KBM-7 (cell line): ENCODE measurements at regions not wholly inside any gene's neighbourhood (a gene's known extent, or its start where the extent isn't known, plus 50 kb on each side); places are given as distances from the start of the nearest gene placed in this dataset.

ENCODE experiments used
- DNase-seq: peaks from one replicate; pipeline ENCODE4 v3.0.0-alpha.2; 2015
- in situ Hi-C: fragments of 300-500 bp; cut with MboI; formaldehyde crosslinking; loops from 2 replicates; pipeline ENCODE4 v1.14.3; 2020; ENCODE audit warnings: low sequenced_read_pairs, low pct_unique_long_range_greater_than_20kb, mixed read lengths

DNA sequence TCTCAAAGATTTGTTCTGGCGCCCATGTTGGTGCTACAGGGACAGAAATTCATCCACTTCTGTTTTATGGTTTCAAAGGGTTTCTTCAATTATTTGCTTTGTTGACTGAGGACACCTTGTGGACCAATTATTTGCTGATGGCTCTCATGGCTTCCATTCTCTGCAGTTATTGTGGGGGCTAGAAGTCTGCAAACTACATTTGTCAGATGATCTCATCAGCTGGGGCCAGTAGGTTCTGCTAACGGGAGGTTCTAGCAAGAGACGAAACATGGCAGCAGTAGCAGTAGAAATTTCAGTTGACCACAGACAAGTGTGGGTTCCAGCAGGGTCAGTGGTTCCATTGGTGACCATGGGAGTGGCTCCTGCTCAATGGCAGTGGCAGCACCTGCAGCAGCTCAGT lies 72.8 kb upstream of the BLCAP start:
- in situ Hi-C loops = no loop called here

DNA sequence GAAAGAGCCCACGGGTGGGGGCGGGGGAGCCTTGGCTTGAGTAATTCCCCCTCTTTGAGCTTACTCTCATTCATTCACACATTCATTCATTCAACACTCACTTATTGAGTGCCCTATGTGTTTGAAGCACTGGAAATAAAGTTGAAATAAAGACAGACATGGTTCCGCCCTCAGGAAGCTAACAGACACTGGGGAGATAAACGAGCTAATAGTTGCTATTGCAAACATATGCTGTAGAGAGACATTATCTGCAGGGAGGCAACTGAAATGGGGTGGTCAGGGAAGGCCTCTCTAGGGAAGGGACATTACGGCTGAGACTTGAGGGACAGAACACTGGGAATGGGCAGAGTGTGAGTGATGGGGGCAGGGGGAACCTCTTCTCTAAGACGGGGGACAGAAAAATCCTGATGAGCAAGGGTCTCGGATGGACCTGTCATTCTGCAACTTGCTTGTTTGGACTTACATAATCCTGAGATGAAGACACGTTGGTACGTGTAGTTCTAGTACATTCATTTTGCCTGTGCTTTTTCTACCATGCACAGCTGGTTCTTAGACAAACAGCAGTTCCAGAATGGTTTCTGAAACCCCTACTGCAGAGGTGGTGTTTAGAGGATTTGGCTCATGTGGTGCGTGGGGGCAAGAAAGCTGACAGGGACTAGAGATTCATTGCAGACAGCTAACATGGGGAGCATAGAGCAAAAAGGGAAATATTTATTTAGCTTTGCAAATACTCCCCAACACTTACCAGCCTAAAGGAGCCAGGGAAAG lies 71.1 kb upstream of the BLCAP start:
- DNase-seq = no peak
- in situ Hi-C loops = no loop called here

More for the DNA sequence above, 72.8 kb upstream of the BLCAP start:
- peak; percentile 29 for DNase-seq

DNA sequence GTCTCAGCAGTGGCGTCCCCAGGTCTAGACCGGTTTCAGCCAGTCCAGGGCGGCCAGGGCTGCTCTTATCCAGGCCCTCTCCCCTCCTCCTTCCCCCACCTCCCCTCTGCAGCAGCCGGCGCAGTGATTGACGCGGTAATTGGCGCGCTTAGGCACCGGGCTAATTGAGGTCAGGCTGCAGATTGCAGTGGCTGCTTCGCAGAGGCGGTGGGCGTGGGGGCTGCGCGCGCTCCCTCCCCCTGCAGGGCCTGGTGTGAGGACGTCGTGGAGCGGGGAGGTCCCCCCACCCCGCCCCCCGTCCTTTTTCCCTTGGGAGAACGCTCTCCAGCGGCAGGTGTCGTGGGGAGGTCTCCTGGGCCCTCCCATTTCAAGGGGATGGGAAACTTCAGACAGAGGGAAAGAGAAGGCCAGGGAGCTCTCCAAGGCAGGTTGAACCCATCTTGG lies 70.4 kb upstream of the BLCAP start:
- DNase-seq = peak; percentile 29
- in situ Hi-C loops = no loop called here

DNA sequence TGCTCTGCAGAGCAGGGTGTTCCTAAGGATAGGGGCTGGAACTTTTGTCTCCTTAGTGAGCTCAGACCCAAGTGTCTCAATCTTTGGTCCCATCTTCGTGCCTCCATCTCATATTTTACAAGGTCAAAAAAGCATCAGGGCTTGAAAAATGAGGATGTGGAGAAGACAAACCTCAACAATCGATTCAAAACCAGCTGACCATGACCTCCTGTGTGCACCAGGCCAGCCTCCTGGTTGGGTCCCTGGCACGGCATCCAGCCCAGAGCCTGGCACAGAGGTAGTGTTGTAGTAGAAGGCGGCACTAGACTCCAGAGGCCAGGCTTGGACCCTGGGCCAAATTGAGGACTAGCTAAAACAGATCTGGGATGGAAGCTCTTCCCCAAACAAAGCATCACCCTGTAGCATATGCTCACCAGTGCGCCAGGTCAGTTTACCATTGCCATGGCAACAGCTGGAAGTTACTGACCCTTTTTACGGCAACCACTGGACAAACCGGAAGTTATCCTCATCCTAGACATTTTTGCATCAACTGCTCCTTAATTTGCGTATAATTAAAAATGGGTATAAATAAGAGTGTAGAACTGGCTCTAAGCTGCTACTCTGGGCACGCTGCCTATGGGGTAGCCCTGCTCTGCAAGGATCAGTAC lies 69.3 kb upstream of the BLCAP start:
- in situ Hi-C loops = no loop called here
- DNase-seq = peak; percentile 58

DNA sequence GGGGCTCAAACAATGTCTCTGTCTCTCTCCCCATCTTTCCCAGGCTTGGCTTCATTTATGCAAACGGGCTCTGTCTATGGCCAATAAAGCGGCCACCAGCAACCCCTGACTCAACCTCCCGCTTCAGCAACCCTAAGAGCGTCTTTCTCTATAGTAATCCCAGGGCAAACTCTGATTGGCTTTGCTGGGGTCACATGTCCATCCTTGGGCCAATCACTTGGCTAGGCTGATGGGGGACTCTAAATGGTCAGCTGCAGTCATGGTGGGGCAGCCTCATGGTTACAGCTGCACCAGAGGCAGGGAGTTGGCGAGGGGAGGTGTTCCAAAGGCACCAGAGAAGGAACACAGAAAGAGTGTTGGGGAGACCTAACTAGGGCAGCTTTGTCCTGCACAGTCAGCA lies 68.5 kb upstream of the BLCAP start:
- no peak for DNase-seq
- in situ Hi-C loops = no loop called here

DNA sequence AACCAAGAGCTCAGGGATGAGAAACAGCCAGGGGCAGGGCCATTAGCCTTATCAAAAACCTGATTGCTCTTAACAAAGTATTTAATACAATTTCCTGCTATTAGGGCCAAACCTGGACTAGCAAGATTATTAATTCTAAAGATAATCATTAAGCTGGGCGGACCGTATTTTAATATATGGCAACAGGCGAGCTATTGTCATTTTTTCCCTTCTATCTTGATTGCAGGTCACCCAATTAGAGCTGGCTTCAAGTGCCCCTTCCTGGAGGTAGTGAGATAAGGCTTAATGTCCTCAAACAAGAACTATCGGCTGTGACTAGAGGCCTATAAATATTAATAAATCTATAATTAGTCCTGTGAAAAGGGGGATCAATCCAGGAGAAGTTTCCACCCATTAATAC lies 66.0 kb upstream of the BLCAP start:
- in situ Hi-C loops = no loop called here
- DNase-seq = no peak

DNA sequence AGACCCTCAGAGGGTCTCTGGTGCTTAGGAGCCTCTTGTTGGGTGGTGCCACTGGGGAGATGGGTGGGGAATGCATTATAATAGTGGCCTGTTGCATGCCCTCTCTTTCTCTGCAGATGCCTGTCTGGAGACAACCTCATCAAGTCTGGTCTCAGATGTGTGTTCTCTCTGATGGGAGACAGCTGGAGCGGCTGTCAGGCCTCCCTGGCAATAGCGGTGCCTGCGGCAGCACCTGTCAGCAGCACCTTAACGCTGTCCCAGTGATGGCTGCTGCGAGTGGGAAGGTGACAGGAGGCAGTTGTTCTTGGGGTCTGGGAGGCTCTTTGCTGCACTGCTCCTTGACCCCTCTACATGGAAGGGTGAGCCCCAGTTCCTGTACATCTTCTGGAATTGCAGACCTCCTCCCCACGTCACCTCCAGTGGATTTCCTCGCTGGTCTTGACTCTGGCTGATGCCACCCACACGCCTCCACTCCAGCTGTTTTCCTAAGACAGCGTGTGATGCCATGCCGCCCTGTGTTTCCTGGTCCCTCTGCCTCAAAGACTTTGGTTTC lies 63.3 kb upstream of the BLCAP start:
- in situ Hi-C loops = no loop called here
- DNase-seq = no peak

DNA sequence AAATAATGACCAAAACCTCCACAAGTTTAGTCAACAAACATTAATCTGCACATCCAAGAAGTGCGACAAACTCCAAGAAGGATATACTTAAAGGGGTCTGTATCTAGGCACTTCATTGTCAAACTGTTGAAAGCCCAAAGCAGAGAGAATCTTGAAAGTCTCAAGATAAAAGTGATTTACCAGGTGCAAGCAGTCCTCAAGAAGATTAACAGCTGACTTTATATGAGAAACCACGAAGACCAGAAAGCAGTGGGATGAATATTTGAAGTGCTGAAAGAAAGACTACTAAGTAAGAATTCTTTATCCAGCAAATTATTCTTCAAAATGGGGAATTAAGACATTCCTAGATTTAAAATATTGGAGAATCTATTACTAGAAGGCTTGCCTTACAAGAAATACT lies 58.4 kb upstream of the BLCAP start:
- in situ Hi-C loops = no loop called here

DNA sequence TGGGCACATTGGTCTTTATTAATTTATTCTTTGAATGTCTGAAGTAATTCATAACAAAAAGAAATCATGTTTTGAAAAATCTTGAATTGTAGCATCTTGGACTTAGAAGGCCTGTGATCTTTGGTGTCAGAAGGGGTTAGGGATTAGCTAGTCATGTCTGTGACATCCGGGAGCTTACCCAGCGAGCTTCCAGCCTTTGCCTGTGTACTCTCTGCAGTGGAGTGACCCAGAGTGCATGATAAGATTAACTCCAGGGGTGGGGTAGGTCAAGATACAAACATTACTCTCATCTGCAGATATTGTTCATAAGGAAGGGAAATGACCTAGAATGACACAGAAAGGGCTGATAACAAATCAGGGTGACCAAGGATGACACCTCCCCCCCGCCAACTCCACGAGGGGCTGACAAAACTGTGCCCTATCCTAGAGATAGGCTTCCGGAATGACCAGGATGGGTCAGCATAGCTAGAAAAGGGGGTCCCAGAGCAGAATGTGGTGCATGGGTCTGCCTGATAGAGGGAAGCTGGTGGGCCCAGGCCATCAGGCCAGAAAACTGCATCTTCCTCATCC lies 56.6 kb upstream of the BLCAP start:
- in situ Hi-C loops = no loop called here
- no peak for DNase-seq

More for the DNA sequence above, 58.4 kb upstream of the BLCAP start:
- DNase-seq = no peak

DNA sequence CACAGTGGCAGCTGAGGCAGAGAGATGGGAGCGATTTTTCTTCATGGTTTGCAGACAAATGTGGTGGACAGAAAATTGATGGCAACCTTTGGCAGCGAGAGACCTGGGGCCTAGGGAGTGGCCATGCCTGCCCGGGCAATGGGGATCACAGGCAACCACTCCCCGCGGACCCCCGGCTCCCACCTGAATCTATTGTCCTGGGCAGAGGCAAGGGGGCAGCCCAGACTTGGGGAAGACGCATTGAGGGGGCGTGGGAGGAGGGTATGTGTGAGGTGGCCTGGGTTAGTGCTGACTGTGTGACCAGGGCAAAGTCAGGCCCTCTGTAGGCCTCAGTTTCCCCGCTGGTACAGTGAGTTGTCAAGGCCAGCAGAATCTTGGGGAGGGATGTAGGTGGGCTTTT lies 53.6 kb upstream of the BLCAP start:
- DNase-seq = no peak
- in situ Hi-C loops = no loop called here

DNA sequence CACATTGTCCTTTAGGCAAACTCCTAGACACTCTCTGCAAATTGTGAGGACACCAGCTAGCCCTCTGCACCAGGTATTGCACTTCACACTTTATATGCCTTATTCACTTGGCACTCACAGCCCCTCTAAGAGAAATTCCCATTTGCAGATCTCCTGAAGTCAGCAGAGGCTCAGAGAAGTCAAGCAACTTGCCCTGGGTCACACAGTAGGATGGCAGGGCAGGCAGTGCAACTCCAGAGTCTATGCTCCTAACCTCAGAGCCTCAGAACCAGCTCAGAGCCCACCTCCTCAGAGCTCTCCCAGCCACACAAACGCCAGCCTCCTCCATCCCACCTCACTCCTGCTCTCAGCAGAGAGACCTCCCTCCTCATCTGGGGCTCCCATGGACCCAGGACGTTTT lies 52.4 kb upstream of the BLCAP start:
- DNase-seq = no peak
- in situ Hi-C loops = no loop called here

DNA sequence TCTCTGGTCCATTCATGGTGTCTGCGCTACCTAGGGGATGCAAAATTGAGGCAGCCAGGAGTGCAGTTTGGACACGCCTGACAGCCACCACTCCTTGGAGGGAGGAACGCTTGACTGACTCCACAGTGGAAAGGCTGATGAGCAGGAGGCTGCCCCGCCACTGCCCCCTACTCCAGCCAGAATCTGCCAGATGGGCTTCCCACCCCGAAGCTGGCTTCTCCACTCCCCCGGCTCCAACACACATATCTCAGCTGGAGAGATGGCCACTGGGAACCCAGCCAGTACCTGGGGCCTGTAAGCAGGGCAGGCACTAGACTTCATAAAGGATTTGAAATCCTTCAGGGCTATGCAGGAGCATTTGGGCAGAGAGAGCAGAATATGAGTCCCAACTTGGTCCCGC lies 51.4 kb upstream of the BLCAP start:
- in situ Hi-C loops = no loop called here
- no peak for DNase-seq

DNA sequence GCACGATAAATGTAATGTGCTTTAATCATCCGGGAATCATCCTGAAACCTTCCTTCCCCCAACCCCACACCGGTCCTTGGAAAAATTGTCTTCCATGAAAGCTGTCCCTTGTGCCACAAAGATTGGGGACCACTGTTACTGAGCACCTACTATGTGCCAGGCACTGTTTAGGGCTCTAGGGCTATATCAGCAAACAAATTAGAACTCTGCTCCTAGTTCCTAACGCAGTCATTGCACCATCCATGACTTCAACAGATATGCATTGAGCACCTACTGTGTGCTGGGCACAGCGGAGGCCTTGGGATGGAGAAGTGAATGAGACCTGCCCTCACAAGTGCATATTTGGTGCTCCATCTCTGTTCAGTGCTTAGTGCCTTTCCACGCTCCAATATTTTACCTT lies 50.3 kb upstream of the BLCAP start:
- in situ Hi-C loops = no loop called here
- no peak for DNase-seq
